Prostate gland (tissue), 2 donors: ENCODE measurements at regions not wholly inside any gene's neighbourhood (a gene's known extent, or its start where the extent isn't known, plus 50 kb on each side); places are given as distances from the start of the nearest gene placed in this dataset.

Experiments used
- CTCF ChIP-seq, 4 experiments: fragments of 200-600 bp in 2 of 4; fragments of 450-650 bp in 2 of 4; sonication (generic) in 2 of 4; IDR thresholded peaks; 1 replicate in 3 of 4; 2 replicates in 1 of 4; pipeline ENCODE4 v1.5.1; 2016 to 2019; ENCODE audit warnings: antibody characterized with exemption in 4 of 4, mild to moderate bottlenecking in 2 of 4, moderate library complexity in 2 of 4
- POLR2AphosphoS5 ChIP-seq: sonication (generic); formaldehyde crosslinking; IDR thresholded peaks from one replicate; pipeline ENCODE4 v1.6.1; 2017; ENCODE audit warnings: antibody characterized with exemption

- no peak for TF ChIP-seq CTCF (IDR thresholded peaks at IDR 0.05)
- no peak for TF ChIP-seq POLR2AphosphoS5
These were observed 928.0 kb upstream of the ZNF722 start for GRCh38 chr7:63070696-63071095.
